ENCODE measurements at regions not wholly inside any gene's neighbourhood (a gene's known extent, or its start where the extent isn't known, plus 50 kb on each side); places are given as distances from the start of the nearest gene placed in this dataset.

- TF ChIP-seq CTCF (IDR thresholded peaks at IDR 0.05) = no peak
- no peak for TF ChIP-seq POLR2A (IDR thresholded peaks at IDR 0.05)
Measured at GRCh38 chr5:19047277-19047676, 940.7 kb downstream of the CDH18 start.

Measured in uterus (tissue), 2 donors.